Activated CD4-positive, alpha-beta T cell treated with anti-CD3 and anti-CD28 coated beads, Interleukin-2, amount 10 ng/mL, durations not matched to agents 7 days and 5 days (primary cell): ENCODE measurements at regions not wholly inside any gene's neighbourhood (a gene's known extent, or its start where the extent isn't known, plus 50 kb on each side); places are given as distances from the start of the nearest gene placed in this dataset.
"Not testable (repeated sequence)": the region's sequence is repeated elsewhere in the genome, so short reads cannot be mapped to it uniquely, and the experiment has no call there.

ENCODE experiments used
- CTCF ChIA-PET: fragments of 350-600 bp; sonication (Branson Sonifier 250); formaldehyde crosslinking; loops from one replicate; lab custom pipeline; 2021; ENCODE audit warnings: antibody characterized with exemption; lab: Charles Lee
- POLR2A ChIA-PET: fragments of 350-600 bp; sonication (Branson Sonifier 250); formaldehyde crosslinking; loops from one replicate; lab custom pipeline; 2021; ENCODE audit warnings: antibody characterized with exemption; lab: Charles Lee
- DNase-seq: peaks from one replicate; pipeline ENCODE4 v3.0.0-alpha.2; 2020
- H3K27ac Mint-ChIP-seq: one replicate; pipeline ENCODE4 v1.8.0; 2021; ENCODE audit warnings: mild to moderate bottlenecking, moderate library complexity, mixed read lengths
- H3K27me3 Mint-ChIP-seq: one replicate; pipeline ENCODE4 v1.8.0; 2021; ENCODE audit warnings: mixed read lengths
- H3K36me3 Mint-ChIP-seq: one replicate; pipeline ENCODE4 v1.8.0; 2021; ENCODE audit warnings: low read depth, mixed read lengths
- H3K4me1 Mint-ChIP-seq: one replicate; pipeline ENCODE4 v1.8.0; 2021; ENCODE audit warnings: mixed read lengths
- H3K4me3 Mint-ChIP-seq: one replicate; pipeline ENCODE4 v1.8.0; 2021; ENCODE audit warnings: mild to moderate bottlenecking, moderate library complexity, mixed read lengths
- H3K9me3 Mint-ChIP-seq: one replicate; pipeline ENCODE4 v1.8.0; 2021; ENCODE audit warnings: mixed read lengths

DNA sequence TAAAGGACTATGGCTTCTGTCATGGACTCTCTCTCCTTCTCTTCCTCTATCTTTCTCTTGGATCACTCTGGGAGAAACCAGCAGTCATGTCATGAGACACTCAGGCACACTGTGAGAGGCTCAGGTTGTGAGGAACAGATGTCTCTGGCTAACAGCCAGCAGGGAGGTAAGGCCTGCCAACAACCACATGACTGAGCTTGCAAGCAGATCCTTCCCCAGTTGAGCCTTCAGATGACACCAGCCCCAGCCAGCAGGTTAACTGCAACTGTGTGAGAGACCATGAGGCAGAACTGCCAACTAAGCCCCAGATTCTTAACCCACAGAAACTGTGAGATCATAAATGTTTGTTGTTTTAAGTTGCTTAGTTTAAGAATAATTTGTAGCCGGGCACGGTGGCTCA, 90.6 kb downstream of the VCPKMT start:
- peaks cover 21% of the 10 kb centered on the region for H3K4me1 Mint-ChIP-seq
- H3K4me3 Mint-ChIP-seq = no peak overlapping the region
- peaks cover 62% of the 10 kb centered on the region for H3K36me3 Mint-ChIP-seq
- no peak overlapping the region for H3K27ac Mint-ChIP-seq
- DNase-seq = no peak
- ChIA-PET POLR2A (no interaction called here), CTCF (interaction anchor here (0.6 to 2.7 kb wide), 4 partner anchors 11 to 163 kb away, joined by 3 to 13 read pairs (median 3); no protein-coding TSS in a partner anchor)
- peaks cover 28% of the 10 kb centered on the region for H3K9me3 Mint-ChIP-seq
- no peaks in the 10 kb centered on the region for H3K27me3 Mint-ChIP-seq

- Mint-ChIP-seq H3K9me3 (peaks cover 25% of the 10 kb centered on the region), H3K36me3 (peaks cover 62% of the 10 kb centered on the region), H3K27me3 (no peaks in the 10 kb centered on the region), H3K4me3 (no peak overlapping the region), H3K27ac (no peak overlapping the region), H3K4me1 (peaks cover 19% of the 10 kb centered on the region)
- POLR2A ChIA-PET = no interaction called here
- CTCF ChIA-PET = interaction anchor here (0.6 to 2.7 kb wide), 3 partner anchors 10 to 42 kb away, joined by 3 to 13 read pairs (median 3); no protein-coding TSS in a partner anchor
- no peak for DNase-seq
Measured at GRCh38 chr14:50026396-50026795, 90.0 kb downstream of the VCPKMT start.

- no peak overlapping the region for H3K27ac Mint-ChIP-seq
- ChIA-PET POLR2A (no interaction called here), CTCF (interaction anchor here (0.5 to 4.5 kb wide), 13 partner anchors 9 to 166 kb away, joined by 3 to 16 read pairs (median 3); no protein-coding TSS in a partner anchor)
- no peaks in the 10 kb centered on the region for H3K27me3 Mint-ChIP-seq
- peaks cover 67% of the 10 kb centered on the region for H3K36me3 Mint-ChIP-seq
- H3K4me3 Mint-ChIP-seq = no peak overlapping the region
- no peak for DNase-seq
- H3K9me3 Mint-ChIP-seq = peaks cover 22% of the 10 kb centered on the region
- H3K4me1 Mint-ChIP-seq = peaks cover 11% of the 10 kb centered on the region
Measured at GRCh38 chr14:50027816-50028215, 88.6 kb downstream of the VCPKMT start.

- peaks cover 65% of the 10 kb centered on the region for H3K36me3 Mint-ChIP-seq
- H3K27me3 Mint-ChIP-seq = no peaks in the 10 kb centered on the region
- H3K9me3 Mint-ChIP-seq = peaks cover 22% of the 10 kb centered on the region
- no peak overlapping the region for H3K27ac Mint-ChIP-seq
- POLR2A ChIA-PET = no interaction called here
- H3K4me3 Mint-ChIP-seq = no peak overlapping the region
- CTCF ChIA-PET = interaction anchor here (0.5 to 4.5 kb wide), 10 partner anchors 8 to 167 kb away, joined by 3 to 16 read pairs (median 4); no protein-coding TSS in a partner anchor
- no peak for DNase-seq
- peaks cover 10% of the 10 kb centered on the region for H3K4me1 Mint-ChIP-seq
Measured at GRCh38 chr14:50028458-50028857, 87.9 kb downstream of the VCPKMT start.

- Mint-ChIP-seq H3K4me1 (peaks cover 22% of the 10 kb centered on the region), H3K36me3 (peaks cover 75% of the 10 kb centered on the region), H3K9me3 (peaks cover 20% of the 10 kb centered on the region), H3K4me3 (no peak overlapping the region), H3K27me3 (no peaks in the 10 kb centered on the region), H3K27ac (no peak overlapping the region)
- POLR2A ChIA-PET = no interaction called here
- CTCF ChIA-PET = interaction anchor here (4.5 kb wide), 1 partner anchor 12 kb away, joined by 16 read pairs; no protein-coding TSS in a partner anchor
- DNase-seq = no peak
Measured at GRCh38 chr14:50030036-50030435, 86.3 kb downstream of the VCPKMT start.

- H3K4me3 Mint-ChIP-seq, POLR2A ChIA-PET, H3K27ac Mint-ChIP-seq, DNase-seq, H3K27me3 Mint-ChIP-seq: not testable (repeated sequence)
- peaks cover 67% of the 10 kb centered on the region for H3K36me3 Mint-ChIP-seq
- H3K4me1 Mint-ChIP-seq = peaks cover 23% of the 10 kb centered on the region
- H3K9me3 Mint-ChIP-seq = peaks cover 12% of the 10 kb centered on the region
- CTCF ChIA-PET = interaction anchor here (4.5 kb wide), 1 partner anchor 13 kb away, joined by 16 read pairs; no protein-coding TSS in a partner anchor
Measured at GRCh38 chr14:50030911-50031310, 85.5 kb downstream of the VCPKMT start.

DNA sequence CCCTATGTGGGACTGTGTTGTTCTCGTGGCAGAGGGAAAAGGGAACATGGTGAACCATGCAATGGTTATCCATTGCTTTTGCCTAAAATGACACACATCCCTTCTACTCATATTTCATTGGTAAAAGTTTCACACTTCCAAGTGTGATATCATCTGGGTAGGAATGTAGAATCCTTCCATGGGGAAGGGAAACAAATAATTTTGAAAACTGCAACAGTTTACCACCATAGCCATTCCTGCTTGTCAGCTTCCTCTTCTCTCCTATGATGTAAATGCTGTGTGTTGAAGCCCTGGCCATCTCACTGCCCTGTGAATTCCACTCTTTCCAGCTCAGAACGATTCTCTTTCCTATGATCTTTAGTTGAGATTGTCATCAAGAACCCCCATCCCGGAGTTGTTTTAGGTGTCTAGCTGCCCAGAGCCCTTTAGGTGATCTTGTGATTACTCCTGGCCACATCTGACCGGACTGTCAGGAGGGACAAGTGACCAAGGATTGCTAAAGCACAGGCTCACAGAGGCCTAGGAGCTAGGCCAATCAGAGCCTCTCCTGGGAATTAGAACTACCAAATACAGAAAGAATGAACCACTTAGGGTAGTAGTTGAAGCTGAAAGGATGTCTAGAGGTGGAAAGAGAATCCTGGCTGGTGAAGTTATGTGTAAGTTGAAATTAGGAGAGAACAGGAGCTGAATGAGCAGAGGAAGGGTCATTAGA, 84.6 kb downstream of the VCPKMT start:
- Mint-ChIP-seq H3K27me3 (no peaks in the 10 kb centered on the region), H3K4me1 (peaks cover 27% of the 10 kb centered on the region), H3K9me3 (peaks cover 9% of the 10 kb centered on the region), H3K36me3 (peaks cover 69% of the 10 kb centered on the region), H3K27ac (no peak overlapping the region), H3K4me3 (no peak overlapping the region)
- DNase-seq = no peak
- ChIA-PET POLR2A (no interaction called here), CTCF (interaction anchor here (1.0 kb wide), 1 partner anchor 14 kb away, joined by 3 read pairs; no protein-coding TSS in a partner anchor)

- H3K4me1 Mint-ChIP-seq = peaks cover 31% of the 10 kb centered on the region
- peaks cover 70% of the 10 kb centered on the region for H3K36me3 Mint-ChIP-seq
- H3K27ac Mint-ChIP-seq = peak overlapping the region; percentile 27
- DNase-seq, H3K9me3 Mint-ChIP-seq, H3K27me3 Mint-ChIP-seq, H3K4me3 Mint-ChIP-seq, POLR2A ChIA-PET: not testable (repeated sequence)
- CTCF ChIA-PET = interaction anchor here (1.0 kb wide), 1 partner anchor 15 kb away, joined by 3 read pairs; no protein-coding TSS in a partner anchor
Measured at GRCh38 chr14:50032462-50033167, 83.8 kb downstream of the VCPKMT start.

- ChIA-PET POLR2A (no interaction called here), CTCF (interaction anchor here (2.3 kb wide), 1 partner anchor 8 kb away, joined by 13 read pairs; no protein-coding TSS in a partner anchor)
- Mint-ChIP-seq H3K9me3 (peaks cover 6% of the 10 kb centered on the region), H3K36me3 (peaks cover 72% of the 10 kb centered on the region), H3K4me3 (no peak overlapping the region), H3K27me3 (no peaks in the 10 kb centered on the region), H3K4me1 (peaks cover 57% of the 10 kb centered on the region), H3K27ac (no peak overlapping the region)
- DNase-seq = no peak
Measured at GRCh38 chr14:50035214-50035613, 81.2 kb downstream of the VCPKMT start.

DNA sequence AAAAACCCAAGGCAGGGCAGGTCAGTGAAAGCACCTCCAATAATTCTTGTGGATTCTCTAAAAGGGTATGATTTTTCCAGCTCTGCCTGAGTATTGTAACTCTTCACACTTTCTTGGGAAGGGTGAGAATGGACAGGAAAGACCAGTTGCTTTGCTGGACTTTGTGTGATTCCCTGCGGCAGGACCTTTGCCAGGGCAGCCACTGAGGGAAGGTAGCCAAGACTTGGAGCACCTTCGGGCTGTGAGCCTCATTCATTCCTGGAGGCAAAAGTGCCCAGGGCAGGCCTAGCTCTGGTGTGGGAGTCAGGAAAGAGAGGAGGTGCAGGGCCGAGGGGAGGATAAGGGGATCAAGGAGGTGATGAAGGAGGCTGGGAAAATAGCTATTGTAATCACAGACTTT, 80.2 kb downstream of the VCPKMT start:
- Mint-ChIP-seq H3K27ac (no peak overlapping the region), H3K4me3 (no peak overlapping the region), H3K9me3 (peaks cover 4% of the 10 kb centered on the region), H3K36me3 (peaks cover 72% of the 10 kb centered on the region), H3K27me3 (no peaks in the 10 kb centered on the region), H3K4me1 (peaks cover 63% of the 10 kb centered on the region)
- ChIA-PET POLR2A (no interaction called here), CTCF (interaction anchor here (0.7 to 6.0 kb wide), 7 partner anchors 9 to 175 kb away, joined by 3 to 30 read pairs (median 5); no protein-coding TSS in a partner anchor)
- no peak for DNase-seq

DNA sequence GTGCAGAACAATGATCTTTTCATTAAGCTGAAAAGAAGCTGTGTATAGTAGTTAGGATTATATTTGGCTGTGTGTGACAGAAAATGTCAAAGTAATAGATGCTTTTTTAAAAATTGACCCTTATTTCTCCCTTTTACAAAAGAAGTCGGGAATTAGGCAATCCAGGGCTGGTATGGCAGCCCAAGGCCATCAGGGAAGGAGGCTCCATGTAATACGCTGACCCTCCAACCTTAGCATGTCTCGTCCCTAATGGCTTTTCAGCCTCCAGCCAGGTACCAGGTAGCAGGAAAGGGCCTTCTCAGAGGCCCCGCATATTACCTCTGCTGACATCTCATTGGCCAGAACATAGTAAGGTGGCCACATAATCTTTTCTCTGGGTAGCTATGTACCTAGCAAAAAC, 79.7 kb downstream of the VCPKMT start:
- ChIA-PET POLR2A (no interaction called here), CTCF (interaction anchor here (0.7 to 6.0 kb wide), 7 partner anchors 10 to 175 kb away, joined by 3 to 30 read pairs (median 5); no protein-coding TSS in a partner anchor)
- Mint-ChIP-seq H3K9me3 (peaks cover 2% of the 10 kb centered on the region), H3K36me3 (peaks cover 71% of the 10 kb centered on the region), H3K4me3 (no peak overlapping the region), H3K4me1 (peaks cover 66% of the 10 kb centered on the region), H3K27ac (no peak overlapping the region), H3K27me3 (no peaks in the 10 kb centered on the region)
- no peak for DNase-seq

GRCh38 chr14:50037240-50037639, 79.1 kb downstream of the VCPKMT start:
- ChIA-PET CTCF (interaction anchor here (0.7 to 6.0 kb wide), 8 partner anchors 10 to 176 kb away, joined by 3 to 30 read pairs (median 6); no protein-coding TSS in a partner anchor), POLR2A (no interaction called here)
- Mint-ChIP-seq H3K4me3 (no peak overlapping the region), H3K27ac (no peak overlapping the region), H3K9me3 (no peaks in the 10 kb centered on the region), H3K36me3 (peaks cover 69% of the 10 kb centered on the region), H3K27me3 (no peaks in the 10 kb centered on the region), H3K4me1 (peaks cover 70% of the 10 kb centered on the region)
- DNase-seq = no peak
